Stomach (tissue), 4 donors: ENCODE measurements at regions not wholly inside any gene's neighbourhood (a gene's known extent, or its start where the extent isn't known, plus 50 kb on each side); places are given as distances from the start of the nearest gene placed in this dataset.

Source experiments
- CTCF ChIP-seq, 7 experiments: fragments of 450-650 bp in 4 of 7; fragments of 200-600 bp in 3 of 7; sonication (generic) in 3 of 7; IDR thresholded peaks; one replicate each; pipeline ENCODE4 v1.5.1; 2016 to 2019; ENCODE audit warnings: antibody characterized with exemption in 7 of 7, control low read depth in 2 of 7, mild to moderate bottlenecking in 1 of 7
- EP300 ChIP-seq: sonication (generic); formaldehyde crosslinking; IDR thresholded peaks from one replicate; pipeline ENCODE4 v1.6.1; 2017; ENCODE audit warnings: antibody characterized with exemption
- POLR2A ChIP-seq, 4 donors: fragments of 450-650 bp; IDR thresholded peaks; one replicate each; pipeline ENCODE4 v1.6.1; 2016; ENCODE audit warnings: antibody characterized with exemption in 4 of 4, control low read depth in 2 of 4, mild to moderate bottlenecking in 1 of 4, moderate library complexity in 1 of 4
- POLR2AphosphoS5 ChIP-seq, 3 donors: sonication (generic); formaldehyde crosslinking; IDR thresholded peaks; one replicate each; pipeline ENCODE4 v1.6.1; 2016; ENCODE audit warnings: antibody characterized with exemption in 3 of 3

- no peak for TF ChIP-seq POLR2AphosphoS5 (IDR thresholded peaks at IDR 0.05)
- no peak for TF ChIP-seq CTCF (IDR thresholded peaks at IDR 0.05)
- no peak for TF ChIP-seq POLR2A (IDR thresholded peaks at IDR 0.05)
- no peak for TF ChIP-seq EP300
Measured at GRCh38 chr21:36628106-36628505, 70.8 kb upstream of the SIM2 start.
